ENCODE measurements at regions not wholly inside any gene's neighbourhood (a gene's known extent, or its start where the extent isn't known, plus 50 kb on each side); places are given as distances from the start of the nearest gene placed in this dataset.

DNA sequence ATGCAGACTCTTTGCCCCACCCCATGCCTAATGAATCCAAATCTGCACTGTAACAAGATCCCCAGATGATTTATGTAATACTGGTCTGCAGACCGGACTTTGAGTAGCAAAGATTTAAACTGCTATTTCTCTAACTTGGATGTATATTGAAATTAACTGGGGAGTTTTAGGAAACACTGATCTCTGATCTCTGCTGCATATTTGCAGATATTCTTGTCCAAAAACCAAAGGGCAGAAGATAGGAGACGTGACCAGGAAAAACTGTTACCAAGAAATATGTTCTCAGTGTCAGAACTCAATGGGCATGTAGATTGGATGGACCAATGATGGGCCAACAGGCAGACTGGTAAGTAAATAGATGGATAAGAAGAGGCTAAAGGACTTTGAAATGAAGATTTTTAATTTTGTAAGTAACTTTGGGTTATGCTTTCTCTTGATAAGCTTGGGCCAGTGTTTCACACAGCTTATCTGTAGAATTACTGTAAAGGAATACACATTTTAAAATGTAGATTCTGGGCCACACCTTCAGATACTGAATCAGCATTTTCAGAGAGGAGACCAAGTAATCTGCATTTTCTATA lies 64.5 kb upstream of the TP63 start:
- no peaks in the 10 kb centered on the region for H3K27me3 Mint-ChIP-seq
- TF ChIP-seq, protein P1, sequence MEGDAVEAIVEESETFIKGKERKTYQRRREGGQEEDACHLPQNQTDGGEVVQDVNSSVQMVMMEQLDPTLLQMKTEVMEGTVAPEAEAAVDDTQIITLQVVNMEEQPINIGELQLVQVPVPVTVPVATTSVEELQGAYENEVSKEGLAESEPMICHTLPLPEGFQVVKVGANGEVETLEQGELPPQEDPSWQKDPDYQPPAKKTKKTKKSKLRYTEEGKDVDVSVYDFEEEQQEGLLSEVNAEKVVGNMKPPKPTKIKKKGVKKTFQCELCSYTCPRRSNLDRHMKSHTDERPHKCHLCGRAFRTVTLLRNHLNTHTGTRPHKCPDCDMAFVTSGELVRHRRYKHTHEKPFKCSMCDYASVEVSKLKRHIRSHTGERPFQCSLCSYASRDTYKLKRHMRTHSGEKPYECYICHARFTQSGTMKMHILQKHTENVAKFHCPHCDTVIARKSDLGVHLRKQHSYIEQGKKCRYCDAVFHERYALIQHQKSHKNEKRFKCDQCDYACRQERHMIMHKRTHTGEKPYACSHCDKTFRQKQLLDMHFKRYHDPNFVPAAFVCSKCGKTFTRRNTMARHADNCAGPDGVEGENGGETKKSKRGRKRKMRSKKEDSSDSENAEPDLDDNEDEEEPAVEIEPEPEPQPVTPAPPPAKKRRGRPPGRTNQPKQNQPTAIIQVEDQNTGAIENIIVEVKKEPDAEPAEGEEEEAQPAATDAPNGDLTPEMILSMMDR (IDR thresholded peaks at IDR 0.05), result no peak
- H3K4me3 Mint-ChIP-seq, result no peak overlapping the region
- CTCF ChIA-PET, result no interaction called here
- no peak overlapping the region for H3K27ac Mint-ChIP-seq
- H3K4me1 Mint-ChIP-seq (ENCODE audit: low read depth), result peaks cover 37% of the 10 kb centered on the region
- ATAC-seq (no peak), DNase-seq (no peak)
- intact Hi-C loops (cut with micrococcal nuclease), result loop anchor here (5.0 kb wide), 1 partner anchor 34 kb away; no protein-coding TSS in a partner anchor
- POLR2A ChIA-PET, result no interaction called here
- H3K9me3 Mint-ChIP-seq, result no peaks in the 10 kb centered on the region
- H3K36me3 Mint-ChIP-seq (ENCODE audit: low read depth), result no peaks in the 10 kb centered on the region

GRCh38 chr3:189567322-189567721 lies 63.9 kb upstream of the TP63 start:
- TF ChIP-seq, protein P1 (IDR thresholded peaks at IDR 0.05), result no peak
- Mint-ChIP-seq H3K9me3 (no peaks in the 10 kb centered on the region), H3K4me1 (ENCODE audit: low read depth) (peaks cover 40% of the 10 kb centered on the region), H3K27me3 (no peaks in the 10 kb centered on the region), H3K27ac (no peak overlapping the region), H3K4me3 (no peak overlapping the region), H3K36me3 (ENCODE audit: low read depth) (no peaks in the 10 kb centered on the region)
- CTCF ChIA-PET, result no interaction called here
- DNase-seq (no peak), ATAC-seq (no peak)
- intact Hi-C loops (cut with micrococcal nuclease), result loop anchor here (5.0 kb wide), 1 partner anchor 35 kb away; no protein-coding TSS in a partner anchor
- POLR2A ChIA-PET, result no interaction called here

GRCh38 chr3:189567766-189568420 lies 63.3 kb upstream of the TP63 start:
- TF ChIP-seq, protein P1 (IDR thresholded peaks at IDR 0.05), result no peak
- H3K27ac Mint-ChIP-seq, result peak overlapping the region; percentile 17
- CTCF ChIA-PET, result no interaction called here
- no peak overlapping the region for H3K4me3 Mint-ChIP-seq
- intact Hi-C loops (cut with micrococcal nuclease), result loop anchor here (5.0 kb wide), 1 partner anchor 36 kb away; no protein-coding TSS in a partner anchor
- H3K36me3 Mint-ChIP-seq (ENCODE audit: low read depth), result no peaks in the 10 kb centered on the region
- POLR2A ChIA-PET, result no interaction called here
- DNase-seq, result no peak
- ATAC-seq, result no peak
- H3K27me3 Mint-ChIP-seq, result no peaks in the 10 kb centered on the region
- no peaks in the 10 kb centered on the region for H3K9me3 Mint-ChIP-seq
- peaks cover 43% of the 10 kb centered on the region for H3K4me1 Mint-ChIP-seq (ENCODE audit: low read depth)

GRCh38 chr3:189568961-189569360 lies 62.2 kb upstream of the TP63 start:
- intact Hi-C loops (cut with micrococcal nuclease), result loop anchor here (5.0 kb wide), 1 partner anchor 37 kb away; no protein-coding TSS in a partner anchor
- peaks cover 41% of the 10 kb centered on the region for H3K4me1 Mint-ChIP-seq (ENCODE audit: low read depth)
- no peaks in the 10 kb centered on the region for H3K9me3 Mint-ChIP-seq

GRCh38 chr3:189569473-189569872 lies 61.7 kb upstream of the TP63 start:
- DNase-seq (no peak), ATAC-seq (no peak)
- Mint-ChIP-seq H3K9me3 (no peaks in the 10 kb centered on the region), H3K4me3 (no peak overlapping the region), H3K36me3 (ENCODE audit: low read depth) (no peaks in the 10 kb centered on the region), H3K27ac (no peak overlapping the region), H3K4me1 (ENCODE audit: low read depth) (peaks cover 36% of the 10 kb centered on the region), H3K27me3 (no peaks in the 10 kb centered on the region)
- ChIA-PET POLR2A (no interaction called here), CTCF (interaction anchor here (1.4 kb wide), 1 partner anchor 297 kb away, joined by 5 read pairs; no protein-coding TSS in a partner anchor)
- intact Hi-C loops (cut with micrococcal nuclease), result loop anchor here (5.0 kb wide), 1 partner anchor 37 kb away; no protein-coding TSS in a partner anchor
- TF ChIP-seq, protein P1 (IDR thresholded peaks at IDR 0.05), result no peak

More at GRCh38 chr3:189568961-189569360, 62.2 kb upstream of the TP63 start:
- TF ChIP-seq, protein P1 (IDR thresholded peaks at IDR 0.05), result no peak
- Mint-ChIP-seq H3K27ac (no peak overlapping the region), H3K36me3 (ENCODE audit: low read depth) (no peaks in the 10 kb centered on the region), H3K27me3 (no peaks in the 10 kb centered on the region), H3K4me3 (no peak overlapping the region)
- ChIA-PET POLR2A (no interaction called here), CTCF (no interaction called here)
- DNase-seq (no peak), ATAC-seq (no peak)
